ENCODE measurements at regions not wholly inside any gene's neighbourhood (a gene's known extent, or its start where the extent isn't known, plus 50 kb on each side); places are given as distances from the start of the nearest gene placed in this dataset.
"Not testable (repeated sequence)": the region's sequence is repeated elsewhere in the genome, so short reads cannot be mapped to it uniquely, and the experiment has no call there.

- no peak for TF ChIP-seq PBX3 (IDR thresholded peaks at IDR 0.05)
- TF ChIP-seq MAX (IDR thresholded peaks at IDR 0.05; ENCODE audit: low read depth): no peak
- no peak for TF ChIP-seq RFX5 (IDR thresholded peaks at IDR 0.05; ENCODE audit: low read length)
- TF ChIP-seq NFIC (IDR thresholded peaks at IDR 0.05; ENCODE audit: borderline replicate concordance): no peak
- TF ChIP-seq TEAD4 (IDR thresholded peaks at IDR 0.05; ENCODE audit: borderline replicate concordance, insufficient read depth): no peak
- no peak for TF ChIP-seq IRF3 (IDR thresholded peaks at IDR 0.05; ENCODE audit: low read depth, low read length)
Observed at GRCh38 chr2:65602603-65603235, 170.3 kb upstream of the SPRED2 start (continued).

- H4K20me1 ChIP-seq (ENCODE audit: insufficient read depth); H3K4me2 ChIP-seq; CTCF ChIA-PET; H3K4me3 ChIP-seq (ENCODE audit: low read depth in 2 of 2, low read length in 1 of 2); H2AFZ ChIP-seq (ENCODE audit: low read depth); POLR2A ChIA-PET; DNase-seq; H3K36me3 ChIP-seq (replicated peaks in 1 of 2; ENCODE audit: control insufficient read depth in 1 of 2, insufficient read depth in 2 of 2, low read length in 1 of 2); H3K4me1 ChIP-seq (ENCODE audit: control insufficient read depth in 1 of 2, insufficient read depth in 2 of 2, low read depth in 1 of 2, low read length in 1 of 2); H3K79me2 ChIP-seq (ENCODE audit: insufficient read depth); H3K27me3 ChIP-seq (ENCODE audit: insufficient read depth); H3K27ac ChIP-seq (ENCODE audit: low read depth in 2 of 2, low read length in 1 of 2); H3K9me2 ChIP-seq; H3K9ac ChIP-seq; H3K9me3 ChIP-seq: not testable (repeated sequence)
- WGBS (ENCODE audit: low lambda C conversion rate): no CpG with 5 or more reads among the region's 33 CpGs
- H3F3A ChIP-seq (replicated peaks; ENCODE audit: insufficient read depth): peaks cover 14% of the 10 kb centered on the region
Observed at GRCh38 chr2:65600871-65601270, 168.5 kb upstream of the SPRED2 start.

- POLR2A ChIA-PET; H3K9me3 ChIP-seq; H2AFZ ChIP-seq (ENCODE audit: low read depth); H3K9ac ChIP-seq; H3K4me2 ChIP-seq; H3K27me3 ChIP-seq (ENCODE audit: insufficient read depth); H3K4me1 ChIP-seq (ENCODE audit: control insufficient read depth in 1 of 2, insufficient read depth in 2 of 2, low read depth in 1 of 2, low read length in 1 of 2); H3K36me3 ChIP-seq (replicated peaks in 1 of 2; ENCODE audit: control insufficient read depth in 1 of 2, insufficient read depth in 2 of 2, low read length in 1 of 2); H3K9me2 ChIP-seq; CTCF ChIA-PET; H3K79me2 ChIP-seq (ENCODE audit: insufficient read depth); H3K4me3 ChIP-seq (ENCODE audit: low read depth in 2 of 2, low read length in 1 of 2); H3K27ac ChIP-seq (ENCODE audit: low read depth in 2 of 2, low read length in 1 of 2); H4K20me1 ChIP-seq (ENCODE audit: insufficient read depth); DNase-seq: not testable (repeated sequence)
- peaks cover 14% of the 10 kb centered on the region for H3F3A ChIP-seq (replicated peaks; ENCODE audit: insufficient read depth)
- WGBS (ENCODE audit: low lambda C conversion rate): no CpG with 5 or more reads among the region's 26 CpGs
Observed at GRCh38 chr2:65600351-65600750, 168.0 kb upstream of the SPRED2 start.

- no peaks in the 10 kb centered on the region for H3K4me1 ChIP-seq (ENCODE audit: control insufficient read depth in 1 of 2, insufficient read depth in 2 of 2, low read depth in 1 of 2, low read length in 1 of 2)
- WGBS (ENCODE audit: low lambda C conversion rate): 90% methylated on average over 6 of the region's 6 CpGs
- ChIA-PET CTCF (no interaction called here), POLR2A (no interaction called here)
- no peak overlapping the region for H3K4me3 ChIP-seq (ENCODE audit: low read depth in 2 of 2, low read length in 1 of 2)
- no peaks in the 10 kb centered on the region for H3K9me2 ChIP-seq
- no peak overlapping the region; a peak in 1 of 4 replicates for H3K27ac ChIP-seq (ENCODE audit: low read depth in 2 of 2, low read length in 1 of 2)
- H3K4me2 ChIP-seq: no peak overlapping the region
- H3K79me2 ChIP-seq (ENCODE audit: insufficient read depth): no peaks in the 10 kb centered on the region
- H2AFZ ChIP-seq (ENCODE audit: low read depth): no peak overlapping the region
- no peaks in the 10 kb centered on the region for H3K36me3 ChIP-seq (replicated peaks in 1 of 2; ENCODE audit: control insufficient read depth in 1 of 2, insufficient read depth in 2 of 2, low read length in 1 of 2)
- peaks cover 14% of the 10 kb centered on the region for H3F3A ChIP-seq (replicated peaks; ENCODE audit: insufficient read depth)
- no peaks in the 10 kb centered on the region for H3K9me3 ChIP-seq
- no peak for DNase-seq
- H3K9ac ChIP-seq: no peak overlapping the region
- no peaks in the 10 kb centered on the region for H4K20me1 ChIP-seq (ENCODE audit: insufficient read depth)
- no peaks in the 10 kb centered on the region for H3K27me3 ChIP-seq (ENCODE audit: insufficient read depth)
- TF ChIP-seq FOXJ3 (CRISPR knock-in tag; IDR thresholded peaks at IDR 0.05) (no peak), MAX (IDR thresholded peaks at IDR 0.05; ENCODE audit: low read depth) (no peak), MEF2A (IDR thresholded peaks at IDR 0.05; ENCODE audit: borderline replicate concordance, low read depth) (no peak), USF1 (IDR thresholded peaks at IDR 0.05; ENCODE audit: borderline replicate concordance, low read depth) (no peak), SMC3 (IDR thresholded peaks at IDR 0.05; ENCODE audit: low read depth, low read length) (no peak), MXI1 (IDR thresholded peaks at IDR 0.05; ENCODE audit: low read depth, low read length) (no peak), TCF12 (IDR thresholded peaks at IDR 0.05) (no peak), CTCF (IDR thresholded peaks at IDR 0.05) (no peak), USF2 (IDR thresholded peaks at IDR 0.05; ENCODE audit: borderline replicate concordance, low read depth, low read length) (no peak)
Observed at GRCh38 chr2:65599693-65600092, 167.3 kb upstream of the SPRED2 start.
